ENCODE measurements at regions not wholly inside any gene's neighbourhood (a gene's known extent, or its start where the extent isn't known, plus 50 kb on each side); places are given as distances from the start of the nearest gene placed in this dataset.

- no peak for DNase-seq
Measured at GRCh38 chrX:4451591-4451990, 738.1 kb upstream of the PRKX start.

DNA sequence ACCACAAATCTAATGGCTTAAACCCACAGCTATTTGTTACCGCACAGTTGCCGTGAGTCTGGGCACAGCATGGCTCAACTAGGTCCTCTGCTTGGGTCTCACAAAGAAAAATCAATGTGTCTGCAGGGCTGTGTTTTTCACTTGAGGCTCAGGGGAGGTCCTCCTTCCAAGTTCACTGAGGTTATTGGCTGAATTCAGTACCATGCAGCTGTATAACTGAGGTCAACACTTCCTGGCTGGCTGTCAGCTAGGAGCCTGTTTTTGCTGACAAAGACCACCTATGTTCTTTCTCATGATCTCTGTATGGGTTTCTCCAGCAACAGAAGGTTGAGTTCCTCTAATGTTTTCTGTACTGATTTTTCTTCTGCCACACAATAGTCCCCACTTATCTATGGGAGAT is 736.7 kb upstream of the PRKX start:
- DNase-seq: no peak

- DNase-seq: no peak
Measured at GRCh38 chrX:4435905-4436304, 722.5 kb upstream of the PRKX start.

DNA sequence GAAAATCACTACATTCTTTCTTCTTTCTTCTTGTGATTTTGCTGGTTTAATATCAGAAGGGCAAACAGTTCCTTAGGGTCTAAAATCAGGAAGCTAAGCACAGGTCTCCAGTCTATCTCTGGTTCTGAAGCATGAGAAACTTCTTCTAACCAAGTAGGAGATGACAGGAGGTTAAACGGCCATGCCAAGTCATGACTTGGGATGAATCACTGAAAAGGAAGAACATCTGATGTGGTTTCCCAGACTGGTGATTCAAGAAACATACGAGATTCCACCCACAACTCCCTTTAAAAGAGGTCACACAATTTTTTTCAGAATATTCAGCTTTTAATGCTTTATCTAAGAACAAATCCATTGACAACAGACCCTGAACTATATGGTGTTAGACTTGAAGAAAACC is 684.0 kb upstream of the PRKX start:
- no peak for DNase-seq

- no peak for DNase-seq
Measured at GRCh38 chrX:4382273-4382672, 668.8 kb upstream of the PRKX start.

- no peak for DNase-seq
Measured at GRCh38 chrX:4380710-4381109, 667.3 kb upstream of the PRKX start.

- no peak for DNase-seq
Measured at GRCh38 chrX:4379071-4379470, 665.6 kb upstream of the PRKX start.

- no peak for DNase-seq
Measured at GRCh38 chrX:4373791-4374190, 660.3 kb upstream of the PRKX start.

DNA sequence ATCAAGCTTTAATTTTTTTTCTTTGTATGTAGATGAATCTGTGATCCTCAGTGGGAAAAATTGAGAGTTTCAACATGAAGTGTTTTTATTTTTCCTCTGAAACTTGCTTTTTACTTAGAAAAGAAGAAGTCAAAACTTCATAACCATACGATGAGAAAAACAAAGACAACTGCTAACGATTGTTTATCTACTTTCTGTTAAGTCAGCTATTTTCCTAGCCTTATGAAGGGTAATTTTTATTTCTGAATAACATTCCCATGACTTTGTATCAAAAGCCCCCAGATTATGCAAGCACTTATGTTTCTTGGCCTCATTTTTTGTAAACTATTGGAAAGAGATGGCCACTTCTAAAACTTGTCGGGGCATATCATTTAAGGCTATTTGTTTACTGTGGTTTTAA is 645.1 kb upstream of the PRKX start:
- DNase-seq: no peak

DNA sequence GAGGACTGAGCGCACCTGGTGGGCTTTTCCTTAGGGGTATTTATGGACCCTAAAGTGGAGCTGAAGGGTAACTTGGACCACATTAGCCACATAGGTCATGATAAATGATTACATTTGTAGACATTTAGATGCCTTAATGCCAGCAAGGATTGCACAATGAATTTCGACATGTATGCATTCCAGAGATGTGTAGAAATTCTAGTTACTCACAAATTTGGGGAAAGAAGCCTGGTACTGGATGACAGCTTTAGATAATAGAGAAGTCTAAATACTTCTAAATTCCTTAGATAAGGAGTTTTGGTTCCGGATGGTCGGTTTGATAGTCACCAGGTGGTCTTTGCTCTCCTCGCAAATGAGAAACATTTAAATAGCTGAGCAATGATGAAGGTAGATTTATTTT is 609.5 kb upstream of the PRKX start:
- no peak for DNase-seq

GRCh38 chrX:4320436-4320947 is 607.0 kb upstream of the PRKX start:
- DNase-seq: no peak

GRCh38 chrX:4315891-4316290 is 602.4 kb upstream of the PRKX start:
- DNase-seq: no peak

GRCh38 chrX:4314586-4314985 is 601.1 kb upstream of the PRKX start:
- DNase-seq: no peak

- no peak for DNase-seq
Measured at GRCh38 chrX:4277122-4277521, 563.7 kb upstream of the PRKX start.

DNA sequence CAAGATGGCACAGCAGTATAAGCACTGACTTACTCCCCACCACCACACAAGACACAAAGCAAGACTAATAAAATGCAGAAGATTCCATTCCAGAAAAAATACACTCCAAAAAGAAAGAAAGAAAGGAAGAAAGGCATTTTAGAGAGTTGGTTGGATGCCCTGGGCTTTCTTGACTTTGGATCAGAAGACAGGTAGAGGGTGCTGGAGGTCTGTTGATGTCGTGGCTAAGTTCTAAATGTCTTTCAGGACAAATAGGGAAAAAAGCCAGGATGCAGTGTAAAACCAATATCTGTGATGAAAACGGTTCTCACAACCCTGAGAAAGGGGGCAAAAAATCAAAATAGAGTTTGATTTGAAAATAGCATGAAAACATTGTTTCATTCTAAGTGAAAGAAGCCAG is 555.2 kb upstream of the PRKX start:
- DNase-seq: no peak

GRCh38 chrX:4265036-4265435 is 551.6 kb upstream of the PRKX start:
- DNase-seq: no peak

- DNase-seq: peak; percentile 16
Measured at GRCh38 chrX:4263030-4263803, 549.8 kb upstream of the PRKX start.

DNA sequence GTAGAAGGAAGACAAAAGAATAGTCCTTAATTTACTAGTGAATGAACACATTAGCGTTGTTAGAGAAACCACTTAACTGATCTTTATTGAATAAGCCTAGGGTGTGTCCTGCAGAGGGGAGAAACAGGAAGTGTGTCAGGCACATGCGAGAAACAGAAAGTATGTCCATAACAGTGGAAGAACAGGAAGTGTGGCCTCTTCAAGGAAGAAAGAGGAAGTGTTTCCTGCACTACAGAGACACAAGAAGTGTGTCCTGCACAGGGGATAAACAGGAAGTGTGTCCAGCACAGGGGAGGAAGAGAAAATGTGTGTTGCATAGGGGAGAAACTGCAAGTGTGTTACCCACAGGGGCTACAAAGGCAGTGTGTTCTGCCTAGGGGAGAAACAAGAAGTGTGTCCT is 539.6 kb upstream of the PRKX start:
- DNase-seq: peak; percentile 90

DNA sequence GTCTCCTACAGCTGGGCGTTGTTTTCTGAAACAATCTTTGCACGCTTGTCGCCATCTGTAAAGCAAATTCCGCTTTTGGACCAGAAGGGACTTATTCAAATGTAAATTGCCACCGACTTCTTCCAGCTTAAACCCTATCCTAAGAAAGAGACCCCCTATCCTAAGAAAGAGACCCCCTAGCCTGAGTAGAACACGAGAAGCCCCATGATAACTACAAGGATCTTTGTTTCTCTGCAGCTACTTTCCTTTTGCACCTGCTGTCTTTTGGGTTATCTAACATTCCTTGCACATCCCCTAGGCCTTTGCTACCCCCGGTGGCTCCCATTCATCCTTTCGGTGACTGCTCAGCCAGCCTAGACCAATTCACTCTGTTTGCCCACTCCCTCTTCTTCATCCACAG is 536.0 kb upstream of the PRKX start:
- no peak for DNase-seq

- DNase-seq: no peak
Measured at GRCh38 chrX:4243759-4244158, 530.3 kb upstream of the PRKX start.

GRCh38 chrX:4240541-4241194 is 527.2 kb upstream of the PRKX start:
- peak; percentile 89 for DNase-seq

DNA sequence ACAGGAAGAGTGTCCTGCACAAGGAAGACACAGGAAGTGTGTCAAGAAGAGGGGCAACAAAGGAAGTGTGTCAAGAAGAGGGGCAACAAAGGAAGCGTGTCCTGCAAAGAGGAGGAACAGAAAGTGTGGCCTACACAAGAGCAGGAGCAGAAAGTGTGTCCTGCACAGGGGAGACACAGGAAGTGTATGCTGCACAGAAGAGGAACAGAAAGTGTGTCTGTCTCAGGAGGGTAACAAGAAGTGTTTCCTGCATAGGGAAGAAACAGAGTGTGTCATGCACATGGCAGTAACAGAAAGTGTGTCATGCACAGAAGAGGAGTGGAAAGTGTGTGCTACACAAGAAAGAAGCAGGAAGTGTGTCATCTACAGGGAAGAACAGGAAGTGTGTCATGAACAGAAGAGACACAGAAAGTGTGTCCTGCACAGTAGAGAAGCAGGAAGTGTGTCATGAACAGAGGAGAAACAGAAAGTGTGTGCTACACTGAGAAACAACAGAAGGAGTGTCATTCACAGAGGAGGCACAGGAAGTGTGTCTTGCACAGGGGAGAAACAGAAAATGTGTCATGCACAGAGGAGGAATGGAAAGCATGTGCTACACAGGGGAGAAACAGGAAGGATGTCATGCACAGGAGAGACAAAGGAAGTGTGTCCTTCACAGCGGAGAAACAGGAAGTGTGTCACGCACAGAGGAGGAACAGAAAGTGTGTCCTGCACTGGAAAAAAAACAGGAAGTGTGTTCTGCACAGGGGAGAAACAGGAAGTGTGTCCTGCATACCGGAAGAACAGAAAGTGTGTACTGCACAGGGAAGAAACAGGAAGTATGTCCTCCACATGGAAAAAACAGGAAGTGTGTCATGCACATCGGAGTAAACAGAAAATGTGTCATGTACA is 526.4 kb upstream of the PRKX start:
- DNase-seq: peak; percentile 92

- DNase-seq: no peak
Measured at GRCh38 chrX:4238916-4239315, 525.5 kb upstream of the PRKX start.

DNA sequence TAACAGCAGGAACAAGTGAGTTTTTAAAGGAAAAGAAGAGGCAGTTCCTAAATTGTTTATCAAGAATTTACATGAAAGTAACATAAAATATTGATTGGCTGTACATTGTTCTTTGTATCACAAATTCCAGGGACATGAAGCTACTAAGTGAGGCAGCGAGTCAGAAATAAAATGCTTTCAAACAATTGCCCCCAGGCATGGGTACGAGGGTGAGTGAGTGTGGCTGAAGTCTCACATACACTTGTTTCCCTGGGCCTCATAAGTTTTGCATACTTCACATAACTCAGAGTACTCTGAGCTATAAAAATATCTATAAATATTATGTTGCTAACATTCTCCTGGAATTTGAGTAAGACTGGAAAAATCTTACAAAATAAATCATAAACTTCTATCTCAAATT is 511.6 kb upstream of the PRKX start:
- no peak for DNase-seq
